SIG-M5 treated with dmso at 0.1 percent for 504 hours (cell line): ENCODE measurements at regions not wholly inside any gene's neighbourhood (a gene's known extent, or its start where the extent isn't known, plus 50 kb on each side); places are given as distances from the start of the nearest gene placed in this dataset.
A peak's percentile ranks its signal among the peaks of the same experiment; 100 is the strongest.

Experiments
- DNase-seq: peaks from one replicate; lab custom pipeline; 2025; ENCODE audit not compliant: unreplicated experiment; lab: John Stamatoyannopoulos, UW

- no peak for DNase-seq
Observed at GRCh38 chr14:64639340-64639821, 64.8 kb upstream of the PLEKHG3 start.

GRCh38 chr14:64640839-64641238 is 63.4 kb upstream of the PLEKHG3 start:
- no peak for DNase-seq

GRCh38 chr14:64641760-64642159 is 62.5 kb upstream of the PLEKHG3 start:
- DNase-seq: no peak

- DNase-seq: no peak
Observed at GRCh38 chr14:64643709-64644108, 60.5 kb upstream of the PLEKHG3 start.

- DNase-seq: no peak
Observed at GRCh38 chr14:64644629-64645028, 59.6 kb upstream of the PLEKHG3 start.

GRCh38 chr14:64645220-64645892 is 58.9 kb upstream of the PLEKHG3 start:
- DNase-seq: no peak

GRCh38 chr14:64646103-64646502 is 58.1 kb upstream of the PLEKHG3 start:
- no peak for DNase-seq

GRCh38 chr14:64649383-64649998 is 54.7 kb upstream of the PLEKHG3 start:
- no peak for DNase-seq

GRCh38 chr14:64653900-64654245 is 50.4 kb upstream of the PLEKHG3 start:
- DNase-seq: no peak

- peak; percentile 91 for DNase-seq
Observed at GRCh38 chr14:64654246-64654900, 49.9 kb upstream of the PLEKHG3 start.
